ENCODE measurements at regions not wholly inside any gene's neighbourhood (a gene's known extent, or its start where the extent isn't known, plus 50 kb on each side); places are given as distances from the start of the nearest gene placed in this dataset.

DNA sequence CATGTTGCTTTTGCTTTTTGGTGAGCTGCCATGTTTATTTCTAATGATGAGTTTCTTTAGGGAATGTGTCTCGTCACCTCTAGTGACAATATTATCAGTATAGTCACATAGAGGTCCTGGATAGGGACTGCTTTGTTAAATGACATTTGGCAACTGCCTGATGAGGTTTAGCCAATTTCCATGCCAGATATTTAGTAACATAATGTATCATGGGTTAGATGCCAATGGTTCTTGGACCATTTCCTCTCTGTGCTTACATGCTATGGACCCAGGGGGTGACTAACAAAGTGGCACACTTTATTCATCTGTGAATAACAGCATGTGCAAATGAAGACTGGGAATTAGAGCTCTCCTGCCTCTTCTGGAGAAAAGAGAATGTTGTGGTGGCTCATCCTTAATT is 56.2 kb upstream of the RAB27B start:
- DNase-seq = no peak

DNA sequence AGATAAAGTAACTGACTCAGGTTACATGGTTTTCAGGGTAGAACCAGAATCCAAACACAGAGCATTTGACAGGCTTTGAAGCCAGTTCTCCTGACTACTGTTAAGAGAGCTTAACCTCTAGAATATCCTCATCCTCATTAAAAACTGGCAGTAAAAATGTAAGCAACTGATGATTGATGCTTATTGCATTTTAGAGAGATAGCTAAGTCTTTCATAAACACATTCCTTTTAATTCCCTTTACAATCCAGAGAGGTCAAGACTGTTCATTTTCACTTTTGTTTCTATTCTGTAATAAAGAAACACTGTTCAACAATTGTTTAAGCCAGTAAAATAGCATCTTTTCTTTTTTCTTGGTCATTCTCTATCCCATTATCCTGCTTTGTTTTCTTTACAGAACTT is 53.9 kb upstream of the RAB27B start:
- DNase-seq = no peak

DNA sequence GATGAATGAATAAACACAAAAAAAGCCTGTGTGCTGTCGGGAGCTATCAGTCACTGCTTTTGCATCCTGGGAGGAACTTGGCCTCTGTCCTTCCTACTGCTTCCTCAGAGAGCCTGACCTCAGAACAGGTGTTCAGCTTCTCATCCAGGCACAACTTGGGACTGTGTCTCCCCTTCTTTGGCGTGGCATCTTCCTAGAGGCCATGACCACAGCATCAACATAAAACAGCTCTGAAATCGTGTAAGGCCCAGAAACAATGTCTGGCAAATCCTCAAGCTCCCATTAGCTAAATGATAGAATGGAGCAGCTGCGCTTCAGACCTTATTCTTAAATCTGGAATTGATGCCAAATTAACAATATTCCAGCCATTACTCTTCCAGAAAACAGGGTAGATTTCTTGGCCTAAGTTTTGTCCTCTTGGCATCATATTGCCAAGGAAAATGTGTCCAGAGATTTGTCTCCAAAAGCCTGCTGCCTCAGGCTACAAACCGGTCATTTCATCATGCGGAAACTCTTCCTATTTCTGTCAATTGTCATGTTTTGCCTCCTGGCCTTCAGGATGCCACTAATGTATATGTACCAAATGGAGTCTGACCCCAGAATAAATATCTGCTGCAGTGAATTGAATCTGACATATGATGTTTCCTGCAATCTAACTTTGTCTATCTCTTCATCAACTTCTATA is 53.2 kb upstream of the RAB27B start:
- DNase-seq = no peak

DNA sequence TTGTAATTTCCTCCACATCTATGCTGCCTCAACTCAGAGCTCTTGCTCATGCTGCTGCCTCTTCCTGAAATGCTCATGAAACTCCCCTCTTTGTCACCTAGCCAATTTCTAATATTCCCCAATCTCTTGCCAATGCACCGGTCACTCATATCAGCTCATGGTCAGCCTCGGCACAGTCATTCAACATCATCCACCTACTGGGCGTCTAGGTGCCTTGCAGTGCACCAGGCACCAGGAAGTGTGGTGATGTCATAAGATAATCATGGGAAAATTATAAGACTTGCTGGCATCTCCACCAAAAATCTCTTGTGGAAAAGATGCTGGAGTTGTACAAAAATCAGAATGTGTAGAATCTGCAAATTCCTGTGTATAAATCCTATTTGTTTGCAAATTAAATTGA is 52.6 kb upstream of the RAB27B start:
- DNase-seq = no peak

DNA sequence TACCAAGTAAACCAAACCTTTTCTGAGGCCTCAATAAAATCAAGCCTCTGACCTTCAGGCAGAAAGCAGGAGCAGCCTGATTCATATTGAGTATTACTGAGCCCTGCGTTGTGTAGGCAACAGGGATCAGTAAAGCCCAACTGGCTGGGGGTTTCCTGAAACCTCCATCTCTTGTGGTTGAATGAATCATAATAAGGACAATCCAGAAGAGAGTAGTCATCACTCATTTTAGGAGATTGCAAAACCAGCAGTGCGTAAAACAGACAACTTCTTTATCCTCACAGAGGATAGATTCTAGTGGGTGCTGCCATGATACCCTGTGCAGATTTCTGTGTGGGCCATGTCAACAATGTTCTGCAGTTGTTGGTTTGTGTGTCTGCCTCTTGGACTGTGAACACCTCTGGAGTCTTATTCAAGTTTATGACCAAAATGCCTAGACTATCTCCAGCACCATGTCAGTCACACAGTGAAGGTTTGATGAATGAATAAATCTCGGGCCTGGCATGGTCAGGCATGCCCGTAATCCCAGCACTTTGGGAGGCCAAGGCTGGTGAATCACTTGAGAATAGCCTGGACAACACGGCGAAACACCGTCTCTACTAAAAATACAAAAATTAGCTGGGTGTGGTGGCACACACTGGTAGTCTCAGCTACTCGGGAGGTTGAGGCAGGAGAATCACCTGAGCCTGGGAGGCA is 51.8 kb upstream of the RAB27B start:
- DNase-seq = no peak

DNA sequence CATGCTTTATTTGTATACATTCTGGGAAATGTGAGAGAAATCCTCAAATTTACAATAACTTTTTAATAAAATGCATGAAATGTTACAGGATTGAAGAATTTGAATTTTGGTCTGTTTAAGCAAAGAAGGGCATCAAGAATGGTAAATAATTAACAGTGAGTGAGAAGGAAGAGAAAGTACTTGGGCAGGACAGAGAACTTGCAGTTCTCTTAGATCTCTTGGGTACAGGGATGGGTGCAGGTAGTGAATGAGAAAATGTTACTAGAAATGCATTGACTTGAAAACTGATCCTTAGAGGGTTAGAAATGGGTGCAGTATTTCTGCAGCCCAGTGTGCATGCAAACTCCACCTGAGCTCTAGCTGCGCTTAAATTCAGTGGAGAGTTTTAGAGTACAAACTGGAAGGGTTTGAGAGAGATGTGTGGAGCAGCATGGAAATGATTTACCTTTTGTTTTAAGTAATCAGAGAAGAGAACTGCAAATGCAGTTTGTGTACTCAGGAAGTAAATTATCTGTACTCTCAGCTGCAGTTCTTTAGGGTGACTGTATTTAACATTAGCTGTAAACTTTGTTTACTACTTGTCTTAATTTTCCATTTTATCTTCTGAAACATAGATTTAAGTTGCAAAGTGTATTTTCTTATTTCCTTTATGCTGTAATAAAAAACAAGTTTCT is 51.0 kb upstream of the RAB27B start:
- DNase-seq = no peak

DNA sequence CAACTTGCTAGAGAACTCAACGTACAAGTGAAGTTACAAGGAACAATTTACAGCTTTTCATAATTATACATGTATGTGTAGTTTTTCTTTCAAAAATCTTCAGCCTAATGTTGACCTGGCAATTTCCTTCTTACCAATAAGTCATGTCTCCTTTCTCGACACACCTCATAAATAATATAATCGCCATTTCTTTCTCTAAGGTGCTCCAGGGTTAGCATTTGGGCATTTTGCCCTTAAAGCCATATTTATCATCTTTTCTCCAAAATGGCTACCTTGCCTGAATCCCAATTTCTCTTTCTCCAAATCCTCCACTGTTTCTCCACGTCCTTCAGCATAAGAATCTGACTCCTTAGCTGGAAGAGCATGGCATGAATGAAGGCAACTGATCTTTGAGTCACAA is 50.3 kb upstream of the RAB27B start:
- DNase-seq = no peak
